ENCODE measurements at regions not wholly inside any gene's neighbourhood (a gene's known extent, or its start where the extent isn't known, plus 50 kb on each side); places are given as distances from the start of the nearest gene placed in this dataset.

- ChIA-PET POLR2A (no interaction called here), SMC1A (ENCODE audit: uncharacterized antibody, unreplicated experiment) (no interaction called here), CTCF (no interaction called here), RAD21 (ENCODE audit: unreplicated experiment) (no interaction called here)
- no peak overlapping the region for H3K9ac ChIP-seq (ENCODE audit: control insufficient read depth, insufficient read depth, low read length)
- no peaks in the 10 kb centered on the region for H3K79me2 ChIP-seq (ENCODE audit: control insufficient read depth, insufficient read depth, low read length)
- ATAC-seq (no peak), DNase-seq (ENCODE audit: low read depth, low spot score) (no peak), FAIRE-seq (no peak)
- H2AFZ ChIP-seq (ENCODE audit: control insufficient read depth, low read depth, low read length): no peak overlapping the region
- H3K4me2 ChIP-seq (ENCODE audit: control insufficient read depth, insufficient read depth): no peak overlapping the region
- no peaks in the 10 kb centered on the region; a peak in 1 of 4 replicates for H3K27me3 ChIP-seq (replicated peaks in 1 of 2; ENCODE audit: control insufficient read depth in 2 of 2, insufficient read depth in 2 of 2, low read length in 1 of 2)
- H3K9me3 ChIP-seq (replicated peaks; ENCODE audit: control insufficient read depth, insufficient read depth, low read length): no peaks in the 10 kb centered on the region; the same call in 2 of the 3 replicates
- no peaks in the 10 kb centered on the region for H3K4me1 ChIP-seq (ENCODE audit: control insufficient read depth, insufficient read depth, low read length)
- in situ Hi-C loops (cut with MboI): no loop called here
- no peaks in the 10 kb centered on the region for H3K36me3 ChIP-seq (ENCODE audit: control insufficient read depth in 2 of 2, insufficient read depth in 2 of 2, low read length in 1 of 2)
- no peak for TF ChIP-seq NBN (IDR thresholded peaks at IDR 0.05)
- TF ChIP-seq ZNF622 (IDR thresholded peaks at IDR 0.05): no peak
- no peak for TF ChIP-seq ETV6 (conservative IDR thresholded peaks at IDR 0.05 in 1 of 2, IDR thresholded peaks at IDR 0.05 in 1 of 2; ENCODE audit: borderline replicate concordance in 1 of 2, low read depth in 1 of 2)
- no peak for TF ChIP-seq RB1 (IDR thresholded peaks at IDR 0.05; ENCODE audit: borderline replicate concordance)
- no peak for TF ChIP-seq EED (IDR thresholded peaks at IDR 0.05; ENCODE audit: low read depth)
- no peak for TF ChIP-seq BRCA1 (IDR thresholded peaks at IDR 0.05; ENCODE audit: low read depth, low read length)
- no peak for TF ChIP-seq CREB1 (IDR thresholded peaks at IDR 0.05; ENCODE audit: low read depth)
- TF ChIP-seq MYB (IDR thresholded peaks at IDR 0.05; ENCODE audit: borderline replicate concordance, low read depth, low read length): no peak
- TF ChIP-seq TARDBP (IDR thresholded peaks at IDR 0.05; ENCODE audit: borderline replicate concordance): no peak
- TF ChIP-seq HSF1 (IDR thresholded peaks at IDR 0.05; ENCODE audit: low read depth, low read length): no peak
- no peak for TF ChIP-seq ESRRA (IDR thresholded peaks at IDR 0.05; ENCODE audit: low read length)
- no peak for TF ChIP-seq CHD1 (IDR thresholded peaks at IDR 0.05; ENCODE audit: low read depth, low read length)
- TF ChIP-seq RELB (IDR thresholded peaks at IDR 0.05; ENCODE audit: low read depth): no peak
- H4K20me1 ChIP-seq (ENCODE audit: control insufficient read depth, insufficient read depth): no peaks in the 10 kb centered on the region
- 47% methylated on average over 2 of the region's 2 CpGs for WGBS (ENCODE audit: insufficient coverage, insufficient replicate concordance, low lambda C conversion rate, missing lambda C conversion rate)
- H3K4me3 ChIP-seq: no peak overlapping the region
- intact Hi-C loops (cut with micrococcal nuclease; ENCODE audit: unreplicated experiment): no loop called here
- no TSS peak for BruUV-seq (replicated peaks)
- no peak overlapping the region for H3K27ac ChIP-seq (ENCODE audit: control insufficient read depth, insufficient read depth)
These were observed 64.0 kb upstream of the STK39 start for GRCh38 chr2:168311261-168311910.
